Muscle layer of duodenum (tissue), 2 donors: ENCODE measurements at regions not wholly inside any gene's neighbourhood (a gene's known extent, or its start where the extent isn't known, plus 50 kb on each side); places are given as distances from the start of the nearest gene placed in this dataset.
"Not testable (repeated sequence)": the region's sequence is repeated elsewhere in the genome, so short reads cannot be mapped to it uniquely, and the experiment has no call there.

Experiments
- H3K27ac ChIP-seq: one replicate; pipeline ENCODE4 v1.7.0; 2013; ENCODE audit warnings: mild to moderate bottlenecking, low read length
- H3K27me3 ChIP-seq: one replicate; pipeline ENCODE4 v1.7.0; 2013; ENCODE audit warnings: low read depth, mild to moderate bottlenecking, control low read depth, low read length
- H3K36me3 ChIP-seq, 2 donors: one replicate each; pipeline ENCODE4 v1.7.0; 2013; ENCODE audit warnings: low read length in 2 of 2, control low read depth in 1 of 2, mild to moderate bottlenecking in 1 of 2; ENCODE audit not compliant: insufficient read depth in 2 of 2, control insufficient read depth in 1 of 2
- H3K4me1 ChIP-seq, 2 donors: one replicate each; pipeline ENCODE4 v1.7.0; 2013; ENCODE audit warnings: low read length in 2 of 2, mild to moderate bottlenecking in 2 of 2, control low read depth in 1 of 2, moderate library complexity in 1 of 2; ENCODE audit not compliant: insufficient read depth in 2 of 2, control insufficient read depth in 1 of 2
- H3K4me3 ChIP-seq, 2 donors: one replicate each; pipeline ENCODE4 v1.7.0; 2013; ENCODE audit warnings: low read length in 2 of 2, low read depth in 1 of 2, mild to moderate bottlenecking in 1 of 2
- H3K9me3 ChIP-seq, 2 donors: one replicate each; pipeline ENCODE4 v1.7.0; 2013; ENCODE audit warnings: low read length in 2 of 2, control low read depth in 1 of 2, mild to moderate bottlenecking in 1 of 2; ENCODE audit not compliant: control insufficient read depth in 1 of 2
- donor health status: healthy.

- H3K27me3 ChIP-seq = peaks cover 3% of the 10 kb centered on the region
- H3K27ac ChIP-seq = no peak overlapping the region
- H3K4me3 ChIP-seq = no peak overlapping the region
- no peaks in the 10 kb centered on the region for H3K9me3 ChIP-seq
- no peaks in the 10 kb centered on the region for H3K4me1 ChIP-seq
- no peaks in the 10 kb centered on the region for H3K36me3 ChIP-seq
Measured at GRCh38 chr9:126070058-126070655, 256.5 kb upstream of the MVB12B start.

- Histone ChIP-seq H3K4me3 (no peak overlapping the region), H3K4me1 (no peaks in the 10 kb centered on the region), H3K9me3 (no peaks in the 10 kb centered on the region), H3K27ac (no peak overlapping the region), H3K27me3 (peaks cover 3% of the 10 kb centered on the region), H3K36me3 (no peaks in the 10 kb centered on the region)
Measured at GRCh38 chr9:126071076-126071750, 255.4 kb upstream of the MVB12B start.

GRCh38 chr9:126077656-126078055 is 249.0 kb upstream of the MVB12B start:
- H3K27me3 ChIP-seq, H3K36me3 ChIP-seq, H3K9me3 ChIP-seq, H3K4me1 ChIP-seq, H3K27ac ChIP-seq, H3K4me3 ChIP-seq: not testable (repeated sequence)

- Histone ChIP-seq H3K27ac (no peak overlapping the region), H3K27me3 (no peaks in the 10 kb centered on the region), H3K4me3 (no peak overlapping the region), H3K4me1 (no peaks in the 10 kb centered on the region), H3K9me3 (no peaks in the 10 kb centered on the region), H3K36me3 (no peaks in the 10 kb centered on the region)
Measured at GRCh38 chr9:126080641-126081040, 246.0 kb upstream of the MVB12B start.

GRCh38 chr9:126081746-126082145 is 244.9 kb upstream of the MVB12B start:
- Histone ChIP-seq H3K27me3 (no peaks in the 10 kb centered on the region), H3K4me1 (no peaks in the 10 kb centered on the region), H3K9me3 (no peaks in the 10 kb centered on the region), H3K4me3 (no peak overlapping the region), H3K36me3 (no peaks in the 10 kb centered on the region), H3K27ac (no peak overlapping the region)

- Histone ChIP-seq H3K9me3 (no peaks in the 10 kb centered on the region), H3K27me3 (no peaks in the 10 kb centered on the region), H3K4me3 (no peak overlapping the region), H3K4me1 (no peaks in the 10 kb centered on the region), H3K27ac (no peak overlapping the region), H3K36me3 (no peaks in the 10 kb centered on the region)
Measured at GRCh38 chr9:126084008-126084407, 242.6 kb upstream of the MVB12B start.

- Histone ChIP-seq H3K27ac (no peak overlapping the region), H3K27me3 (no peaks in the 10 kb centered on the region), H3K4me1 (no peaks in the 10 kb centered on the region), H3K9me3 (no peaks in the 10 kb centered on the region), H3K4me3 (no peak overlapping the region), H3K36me3 (no peaks in the 10 kb centered on the region)
Measured at GRCh38 chr9:126084696-126085095, 241.9 kb upstream of the MVB12B start.

- H3K9me3 ChIP-seq = no peaks in the 10 kb centered on the region
- no peaks in the 10 kb centered on the region for H3K36me3 ChIP-seq
- H3K4me3 ChIP-seq = no peak overlapping the region
- H3K27me3 ChIP-seq = no peaks in the 10 kb centered on the region
- H3K27ac ChIP-seq = no peak overlapping the region
- no peaks in the 10 kb centered on the region for H3K4me1 ChIP-seq
Measured at GRCh38 chr9:126085170-126085569, 241.5 kb upstream of the MVB12B start.

- Histone ChIP-seq H3K4me1 (no peaks in the 10 kb centered on the region), H3K4me3 (no peak overlapping the region), H3K9me3 (no peaks in the 10 kb centered on the region)
Measured at GRCh38 chr9:126088336-126088735, 238.3 kb upstream of the MVB12B start.

GRCh38 chr9:126089789-126090188 is 236.8 kb upstream of the MVB12B start:
- H3K27me3 ChIP-seq = no peaks in the 10 kb centered on the region
- no peaks in the 10 kb centered on the region for H3K36me3 ChIP-seq
- H3K9me3 ChIP-seq = no peaks in the 10 kb centered on the region
- no peak overlapping the region for H3K27ac ChIP-seq
- no peak overlapping the region for H3K4me3 ChIP-seq
- H3K4me1 ChIP-seq = no peaks in the 10 kb centered on the region

More at GRCh38 chr9:126088336-126088735, 238.3 kb upstream of the MVB12B start:
- no peaks in the 10 kb centered on the region for H3K27me3 ChIP-seq
- H3K36me3 ChIP-seq = no peaks in the 10 kb centered on the region
- no peak overlapping the region for H3K27ac ChIP-seq

- H3K4me3 ChIP-seq = no peak overlapping the region
- no peaks in the 10 kb centered on the region for H3K27me3 ChIP-seq
- H3K36me3 ChIP-seq = no peaks in the 10 kb centered on the region
- H3K27ac ChIP-seq = no peak overlapping the region
- no peaks in the 10 kb centered on the region for H3K9me3 ChIP-seq
- no peaks in the 10 kb centered on the region for H3K4me1 ChIP-seq
Measured at GRCh38 chr9:126093771-126094170, 232.9 kb upstream of the MVB12B start.
